ENCODE measurements at regions not wholly inside any gene's neighbourhood (a gene's known extent, or its start where the extent isn't known, plus 50 kb on each side); places are given as distances from the start of the nearest gene placed in this dataset.

- ChIA-PET POLR2A (ENCODE audit: unreplicated experiment) (no interaction called here), CTCF (no interaction called here)
- no peaks in the 10 kb centered on the region for H3K79me2 ChIP-seq (ENCODE audit: low read length)
- H3K4me1 ChIP-seq (ENCODE audit: insufficient read depth, low read length), result no peaks in the 10 kb centered on the region
- no peaks in the 10 kb centered on the region for H3K36me3 ChIP-seq (ENCODE audit: low read depth, low read length)
- no peak overlapping the region for H3K9ac ChIP-seq (ENCODE audit: low read length)
- intact Hi-C loops (cut with micrococcal nuclease), result no loop called here
- H3K4me2 ChIP-seq (ENCODE audit: low read length), result no peak overlapping the region
- DNase-seq, result no peak
- no peak overlapping the region for H3K27ac ChIP-seq (ENCODE audit: low read length)
- no peaks in the 10 kb centered on the region for H3K27me3 ChIP-seq (ENCODE audit: low read length)
- no TSS peak for BruUV-seq (replicated peaks)
- no peaks in the 10 kb centered on the region for H3F3A ChIP-seq (ENCODE audit: low read length, unreplicated experiment)
- H3K9me3 ChIP-seq (ENCODE audit: low read length), result no peaks in the 10 kb centered on the region
- no peak for ATAC-seq
- TF ChIP-seq EZH2phosphoT487 (IDR thresholded peaks at IDR 0.05; ENCODE audit: borderline replicate concordance, low read length) (no peak), CTCF (conservative IDR thresholded peaks at IDR 0.05; ENCODE audit: low read depth, low read length) (no peak), EZH2 (IDR thresholded peaks at IDR 0.05; ENCODE audit: low read length, unreplicated experiment) (no peak)
- H3K9me2 ChIP-seq (replicated peaks; ENCODE audit: low read length), result no peaks in the 10 kb centered on the region
- H3K4me3 ChIP-seq (ENCODE audit: low read length), result no peak overlapping the region
- H4K20me1 ChIP-seq (ENCODE audit: low read length), result no peaks in the 10 kb centered on the region
- no peak overlapping the region for H2AFZ ChIP-seq (ENCODE audit: low read length)
Measured at GRCh38 chr16:80300456-80300855, 240.3 kb upstream of the DYNLRB2 start.

- intact Hi-C loops (cut with micrococcal nuclease), result no loop called here
- H3K9me2 ChIP-seq (replicated peaks; ENCODE audit: low read length), result no peaks in the 10 kb centered on the region
- no peak overlapping the region for H3K4me2 ChIP-seq (ENCODE audit: low read length)
- H3K4me3 ChIP-seq (ENCODE audit: low read length), result no peak overlapping the region
- H3K27me3 ChIP-seq (ENCODE audit: low read length), result no peaks in the 10 kb centered on the region
- H3K27ac ChIP-seq (ENCODE audit: low read length), result no peak overlapping the region
- TF ChIP-seq EZH2 (IDR thresholded peaks at IDR 0.05; ENCODE audit: low read length, unreplicated experiment), result no peak
- TF ChIP-seq EZH2phosphoT487 (IDR thresholded peaks at IDR 0.05; ENCODE audit: borderline replicate concordance, low read length), result no peak
- TF ChIP-seq CTCF (conservative IDR thresholded peaks at IDR 0.05; ENCODE audit: low read depth, low read length), result no peak
- no TSS peak for BruUV-seq (replicated peaks)
- no peaks in the 10 kb centered on the region for H3F3A ChIP-seq (ENCODE audit: low read length, unreplicated experiment)
- DNase-seq (no peak), ATAC-seq (no peak)
- no peaks in the 10 kb centered on the region for H3K36me3 ChIP-seq (ENCODE audit: low read depth, low read length)
- H3K79me2 ChIP-seq (ENCODE audit: low read length), result no peaks in the 10 kb centered on the region
- no peaks in the 10 kb centered on the region for H4K20me1 ChIP-seq (ENCODE audit: low read length)
- H2AFZ ChIP-seq (ENCODE audit: low read length), result no peak overlapping the region
- no peak overlapping the region for H3K9ac ChIP-seq (ENCODE audit: low read length)
- POLR2A ChIA-PET (ENCODE audit: unreplicated experiment), result no interaction called here
- no peaks in the 10 kb centered on the region for H3K4me1 ChIP-seq (ENCODE audit: insufficient read depth, low read length)
- no peaks in the 10 kb centered on the region for H3K9me3 ChIP-seq (ENCODE audit: low read length)
- CTCF ChIA-PET, result no interaction called here
Measured at GRCh38 chr16:80299416-80299815, 241.4 kb upstream of the DYNLRB2 start.

- no peaks in the 10 kb centered on the region for H3K9me3 ChIP-seq (ENCODE audit: low read length)
- no peaks in the 10 kb centered on the region for H3K4me1 ChIP-seq (ENCODE audit: insufficient read depth, low read length)
- no peak overlapping the region for H3K4me2 ChIP-seq (ENCODE audit: low read length)
- DNase-seq (no peak), ATAC-seq (no peak)
- no peaks in the 10 kb centered on the region for H3F3A ChIP-seq (ENCODE audit: low read length, unreplicated experiment)
- TF ChIP-seq EZH2 (IDR thresholded peaks at IDR 0.05; ENCODE audit: low read length, unreplicated experiment) (no peak), EZH2phosphoT487 (IDR thresholded peaks at IDR 0.05; ENCODE audit: borderline replicate concordance, low read length) (no peak), CTCF (conservative IDR thresholded peaks at IDR 0.05; ENCODE audit: low read depth, low read length) (no peak)
- POLR2A ChIA-PET (ENCODE audit: unreplicated experiment), result no interaction called here
- H2AFZ ChIP-seq (ENCODE audit: low read length), result no peak overlapping the region
- no TSS peak for BruUV-seq (replicated peaks)
- no peaks in the 10 kb centered on the region for H4K20me1 ChIP-seq (ENCODE audit: low read length)
- intact Hi-C loops (cut with micrococcal nuclease), result no loop called here
- H3K79me2 ChIP-seq (ENCODE audit: low read length), result no peaks in the 10 kb centered on the region
- H3K4me3 ChIP-seq (ENCODE audit: low read length), result no peak overlapping the region
- H3K9me2 ChIP-seq (replicated peaks; ENCODE audit: low read length), result no peaks in the 10 kb centered on the region
- H3K9ac ChIP-seq (ENCODE audit: low read length), result no peak overlapping the region
- H3K27ac ChIP-seq (ENCODE audit: low read length), result no peak overlapping the region
- no peaks in the 10 kb centered on the region for H3K27me3 ChIP-seq (ENCODE audit: low read length)
- CTCF ChIA-PET, result no interaction called here
- H3K36me3 ChIP-seq (ENCODE audit: low read depth, low read length), result no peaks in the 10 kb centered on the region
Measured at GRCh38 chr16:80298676-80299075, 242.1 kb upstream of the DYNLRB2 start.

Measured in PC-3 (cell line).